Fibroblast of lung (primary cell): ENCODE measurements at regions not wholly inside any gene's neighbourhood (a gene's known extent, or its start where the extent isn't known, plus 50 kb on each side); places are given as distances from the start of the nearest gene placed in this dataset.

ENCODE experiments used
- CTCF ChIP-seq, 2 donors: IDR thresholded peaks in 1 of 2; conservative IDR thresholded peaks in 1 of 2; 1 replicate in 1 of 2; 2 replicates in 1 of 2; pipeline ENCODE4 v1.5.1; 2011 to 2012; ENCODE audit warnings: low read length in 2 of 2, control low read depth in 1 of 2, inconsistent platforms in 1 of 2, low read depth in 1 of 2, mild to moderate bottlenecking in 1 of 2
- EZH2 ChIP-seq: IDR thresholded peaks from 2 replicates; pipeline ENCODE4 v1.5.1; 2012; ENCODE audit warnings: low read length, control low read depth, mild to moderate bottlenecking; ENCODE audit errors: missing control alignments

DNA sequence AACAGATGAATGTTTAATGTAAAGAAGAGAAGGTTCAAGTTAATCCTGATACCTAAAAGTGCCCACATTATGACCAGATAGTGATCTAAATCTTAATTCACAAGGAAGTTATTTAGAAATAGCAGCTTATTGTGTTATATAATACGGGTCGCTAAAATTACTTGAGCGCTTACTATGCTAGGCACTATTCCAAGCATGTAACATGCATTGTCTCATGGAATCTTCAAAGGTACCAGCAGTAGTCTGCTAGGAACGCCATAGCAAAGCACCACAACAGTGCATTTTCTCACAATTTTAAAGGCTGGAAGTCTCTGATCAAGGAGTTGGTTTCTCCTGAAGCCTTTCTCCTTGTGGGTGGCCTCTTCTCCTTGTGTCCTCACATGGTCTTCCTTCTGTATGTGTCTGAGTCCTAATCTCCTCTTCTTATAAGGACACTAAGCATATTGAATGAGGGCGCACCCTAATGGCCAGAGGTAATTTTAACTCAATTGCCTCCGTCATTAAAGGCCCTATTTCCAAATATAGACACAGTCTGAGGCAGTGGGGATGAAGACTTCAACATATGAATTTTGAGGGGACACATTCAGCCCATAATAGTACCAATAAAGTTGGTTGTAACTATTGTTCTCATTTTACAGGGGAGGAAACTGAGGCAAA lies 118.4 kb downstream of the LRRC30 start:
- no peak for TF ChIP-seq EZH2
- no peak for TF ChIP-seq CTCF (conservative IDR thresholded peaks at IDR 0.05 in 1 of 2, IDR thresholded peaks at IDR 0.05 in 1 of 2; ENCODE audit: low read depth in 1 of 2, low read length in 2 of 2)
